ENCODE measurements at regions not wholly inside any gene's neighbourhood (a gene's known extent, or its start where the extent isn't known, plus 50 kb on each side); places are given as distances from the start of the nearest gene placed in this dataset.

DNA sequence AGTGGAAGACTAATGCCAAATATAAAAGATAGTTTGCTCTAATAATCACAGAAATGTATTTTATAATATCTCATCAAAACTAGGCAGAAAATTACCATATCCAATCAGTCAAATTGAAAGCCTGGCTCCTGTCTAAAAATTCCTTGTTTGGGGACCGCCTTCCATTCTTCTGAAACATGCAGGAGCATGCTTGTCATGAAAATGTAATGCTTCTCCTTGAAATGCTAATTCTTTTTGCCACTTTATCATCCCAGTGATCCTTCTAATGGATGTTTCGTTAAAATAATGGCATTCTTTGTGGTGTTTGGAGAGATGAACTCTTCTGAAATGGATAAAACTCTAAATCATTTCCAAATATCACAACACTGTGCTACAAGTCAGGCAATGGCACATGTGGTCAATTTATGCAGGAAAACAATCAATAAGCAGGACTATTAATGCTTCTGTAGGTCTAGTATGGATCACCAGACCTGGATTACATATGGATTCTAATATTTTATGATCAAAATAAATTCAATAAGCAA, 1039.1 kb upstream of the NXPH2 start:
- Histone ChIP-seq H3K27me3 (ENCODE audit: insufficient read depth, low read length) (no peaks in the 10 kb centered on the region), H3K27ac (ENCODE audit: low read depth, low read length, poor library complexity, severe bottlenecking) (no peak overlapping the region), H4K20me1 (ENCODE audit: insufficient read depth, low read length) (no peaks in the 10 kb centered on the region), H3K9me2 (ENCODE audit: low read depth, low read length) (no peaks in the 10 kb centered on the region), H3K9ac (ENCODE audit: low read length) (no peak overlapping the region), H3K4me2 (ENCODE audit: low read length) (no peak overlapping the region), H3K4me1 (ENCODE audit: insufficient read depth, low read length, severe bottlenecking) (no peaks in the 10 kb centered on the region), H2AFZ (ENCODE audit: low read length) (no peak overlapping the region), H3K36me3 (ENCODE audit: insufficient read depth, low read length) (no peaks in the 10 kb centered on the region), H3F3A (ENCODE audit: insufficient read depth, low read length) (no peaks in the 10 kb centered on the region), H3K9me3 (ENCODE audit: low read length) (no peaks in the 10 kb centered on the region), H3K79me2 (ENCODE audit: insufficient read depth, low read length) (no peaks in the 10 kb centered on the region), H3K4me3 (ENCODE audit: low read depth, low read length, poor library complexity, severe bottlenecking) (no peak overlapping the region)
- TF ChIP-seq EZH2 (IDR thresholded peaks at IDR 0.05; ENCODE audit: borderline replicate concordance, low read length) = no peak
- TF ChIP-seq CTCF (IDR thresholded peaks at IDR 0.05; ENCODE audit: low read length) = no peak

DNA sequence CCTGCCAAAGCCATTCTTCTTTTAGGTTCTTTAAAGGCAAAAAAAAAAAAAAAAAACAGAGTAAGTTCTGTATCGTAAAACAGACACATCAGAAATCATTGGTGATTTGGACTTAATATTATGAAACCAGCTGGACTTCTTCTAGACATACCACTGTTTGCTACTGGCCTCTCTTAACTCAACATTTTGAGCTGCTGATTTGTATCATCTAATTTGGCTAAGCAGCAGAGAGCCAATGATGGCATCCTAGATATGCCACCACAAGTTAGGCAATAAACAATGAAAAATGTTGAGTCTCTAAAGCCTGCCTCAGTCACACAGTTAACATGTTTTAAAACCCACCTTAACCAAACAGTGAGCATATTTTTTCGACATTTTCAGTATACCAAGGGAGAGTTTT, 1034.3 kb upstream of the NXPH2 start:
- no peak overlapping the region for H3K4me2 ChIP-seq (ENCODE audit: low read length)
- no peaks in the 10 kb centered on the region for H3K79me2 ChIP-seq (ENCODE audit: insufficient read depth, low read length)
- no peak for TF ChIP-seq EZH2 (IDR thresholded peaks at IDR 0.05; ENCODE audit: borderline replicate concordance, low read length)
- no peak for TF ChIP-seq CTCF (IDR thresholded peaks at IDR 0.05; ENCODE audit: low read length)
- H3K36me3 ChIP-seq (ENCODE audit: insufficient read depth, low read length) = no peaks in the 10 kb centered on the region
- no peaks in the 10 kb centered on the region for H3K9me3 ChIP-seq (ENCODE audit: low read length)
- no peak overlapping the region for H3K27ac ChIP-seq (ENCODE audit: low read depth, low read length, poor library complexity, severe bottlenecking)
- no peaks in the 10 kb centered on the region for H3K9me2 ChIP-seq (ENCODE audit: low read depth, low read length)
- no peak overlapping the region for H2AFZ ChIP-seq (ENCODE audit: low read length)
- no peaks in the 10 kb centered on the region for H4K20me1 ChIP-seq (ENCODE audit: insufficient read depth, low read length)
- H3K4me1 ChIP-seq (ENCODE audit: insufficient read depth, low read length, severe bottlenecking) = no peaks in the 10 kb centered on the region
- no peak overlapping the region for H3K9ac ChIP-seq (ENCODE audit: low read length)
- H3F3A ChIP-seq (ENCODE audit: insufficient read depth, low read length) = no peaks in the 10 kb centered on the region
- H3K4me3 ChIP-seq (ENCODE audit: low read depth, low read length, poor library complexity, severe bottlenecking) = no peak overlapping the region
- no peaks in the 10 kb centered on the region for H3K27me3 ChIP-seq (ENCODE audit: insufficient read depth, low read length)

GRCh38 chr2:139813340-139813739, 1033.2 kb upstream of the NXPH2 start:
- Histone ChIP-seq H3K27ac (ENCODE audit: low read depth, low read length, poor library complexity, severe bottlenecking) (no peak overlapping the region), H3K9me2 (ENCODE audit: low read depth, low read length) (no peaks in the 10 kb centered on the region), H3K9me3 (ENCODE audit: low read length) (no peaks in the 10 kb centered on the region), H2AFZ (ENCODE audit: low read length) (no peak overlapping the region), H3K27me3 (ENCODE audit: insufficient read depth, low read length) (no peaks in the 10 kb centered on the region), H3K36me3 (ENCODE audit: insufficient read depth, low read length) (no peaks in the 10 kb centered on the region), H3K4me3 (ENCODE audit: low read depth, low read length, poor library complexity, severe bottlenecking) (no peak overlapping the region), H3K4me1 (ENCODE audit: insufficient read depth, low read length, severe bottlenecking) (no peaks in the 10 kb centered on the region), H4K20me1 (ENCODE audit: insufficient read depth, low read length) (no peaks in the 10 kb centered on the region), H3K9ac (ENCODE audit: low read length) (no peak overlapping the region), H3K4me2 (ENCODE audit: low read length) (no peak overlapping the region), H3F3A (ENCODE audit: insufficient read depth, low read length) (no peaks in the 10 kb centered on the region), H3K79me2 (ENCODE audit: insufficient read depth, low read length) (no peaks in the 10 kb centered on the region)
- TF ChIP-seq CTCF (IDR thresholded peaks at IDR 0.05; ENCODE audit: low read length) (no peak), EZH2 (IDR thresholded peaks at IDR 0.05; ENCODE audit: borderline replicate concordance, low read length) (no peak)

Measured in OCI-LY1 (cell line).